Body of pancreas (tissue), 4 donors: ENCODE measurements at regions not wholly inside any gene's neighbourhood (a gene's known extent, or its start where the extent isn't known, plus 50 kb on each side); places are given as distances from the start of the nearest gene placed in this dataset.

Experiments used
- ATAC-seq: fragments of 150-250 bp; one replicate; pipeline ENCODE4 v1.9.1; 2016
- DNase-seq, 4 donors: peaks; one replicate each; pipeline ENCODE4 v3.0.0-alpha.2; 2019
- H3K27ac ChIP-seq, 4 donors: fragments of 200-600 bp; sonication (generic); 1 replicate in 3 of 4; 2 replicates in 1 of 4; pipeline versions ENCODE4 v1.5.1 to v1.6.1; 2016 to 2019; ENCODE audit warnings: mild to moderate bottlenecking in 1 of 4, mixed read lengths in 1 of 4, moderate library complexity in 1 of 4
- H3K27me3 ChIP-seq, 2 donors: fragments of 200-600 bp; sonication (generic); one replicate each; pipeline ENCODE4 v1.6.0; 2016; ENCODE audit warnings: mild to moderate bottlenecking in 1 of 2
- H3K36me3 ChIP-seq, 2 donors: fragments of 200-600 bp; sonication (generic); replicated peaks in 1 of 2; 2 replicates each; pipeline ENCODE4 v1.5.1; 2016; ENCODE audit warnings: low read depth in 2 of 2; ENCODE audit not compliant: insufficient read depth in 1 of 2
- H3K4me1 ChIP-seq: fragments of 200-600 bp; sonication (generic); one replicate; pipeline ENCODE4 v1.6.0; 2016
- H3K4me3 ChIP-seq, 2 donors: fragments of 200-600 bp; sonication (generic); 1 replicate in 1 of 2; 2 replicates in 1 of 2; pipeline ENCODE4 v1.5.1; 2016 to 2019
- H3K9me3 ChIP-seq, 3 donors: fragments of 200-600 bp; sonication (generic); 1 replicate in 2 of 3; 2 replicates in 1 of 3; pipeline ENCODE4 v1.5.1; 2016
- CTCF ChIP-seq, 7 experiments: fragments of 450-650 bp in 4 of 7; fragments of 200-600 bp in 3 of 7; sonication (generic) in 3 of 7; IDR thresholded peaks; one replicate each; pipeline ENCODE4 v1.5.1; 2016 to 2019; ENCODE audit warnings: antibody characterized with exemption in 7 of 7
- POLR2A ChIP-seq, 3 donors: fragments of 450-650 bp; IDR thresholded peaks; one replicate each; pipeline ENCODE4 v1.6.1; 2016; ENCODE audit warnings: antibody characterized with exemption in 3 of 3, mild to moderate bottlenecking in 2 of 3
- WGBS, 2 donors: methylation state at CpG; one replicate each; pipeline ENCODE4 v1.1.5; 2017; 5-methylcytosine and 5-hydroxymethylcytosine counted together
- intact Hi-C: fragments of 100-400 bp; cut with DNase I; formaldehyde crosslinking; loops from one replicate; pipeline ENCODE4 v1.15.1; 2023

- TF ChIP-seq POLR2A (IDR thresholded peaks at IDR 0.05): no peak
- no peak for TF ChIP-seq CTCF (IDR thresholded peaks at IDR 0.05)
- 77 to 84% methylated on average over 4 of the region's 4 CpGs for WGBS, 2 donors
Measured at GRCh38 chr15:31433091-31433490, 106.5 kb downstream of the KLF13 start.

GRCh38 chr15:31433574-31433973 lies 106.9 kb downstream of the KLF13 start:
- Histone ChIP-seq H3K4me1 (peaks cover 12% of the 10 kb centered on the region), H3K4me3 (no peak overlapping the region), H3K9me3 (no peaks in the 10 kb centered on the region), H3K27me3 (no peaks in the 10 kb centered on the region), H3K36me3 (no peaks in the 10 kb centered on the region), H3K27ac (no peak overlapping the region)
- TF ChIP-seq POLR2A (IDR thresholded peaks at IDR 0.05) (no peak), CTCF (IDR thresholded peaks at IDR 0.05) (no peak)
- WGBS, 2 donors: 86 to 89% methylated on average over 3 to 6 of the region's 6 CpGs
- intact Hi-C loops: no loop called here
- ATAC-seq (no peak), DNase-seq (no peak)

More at GRCh38 chr15:31433091-31433490, 106.5 kb downstream of the KLF13 start:
- H3K27me3 ChIP-seq: no peaks in the 10 kb centered on the region
- H3K27ac ChIP-seq: no peak overlapping the region
- H3K36me3 ChIP-seq: no peaks in the 10 kb centered on the region
- intact Hi-C loops: no loop called here
- DNase-seq (no peak), ATAC-seq (no peak)
- H3K4me1 ChIP-seq: peaks cover 12% of the 10 kb centered on the region
- H3K4me3 ChIP-seq: no peak overlapping the region
- no peaks in the 10 kb centered on the region for H3K9me3 ChIP-seq

GRCh38 chr15:31434275-31434587 lies 107.6 kb downstream of the KLF13 start:
- Histone ChIP-seq H3K27me3 (no peaks in the 10 kb centered on the region), H3K9me3 (no peaks in the 10 kb centered on the region), H3K4me1 (peaks cover 12% of the 10 kb centered on the region), H3K4me3 (no peak overlapping the region), H3K27ac (peak overlapping the region in 2 of 4 donors; percentile 48 to 63), H3K36me3 (no peaks in the 10 kb centered on the region)
- ATAC-seq (no peak), DNase-seq (no peak)
- TF ChIP-seq POLR2A (IDR thresholded peaks at IDR 0.05): no peak
- TF ChIP-seq CTCF (IDR thresholded peaks at IDR 0.05): no peak
- WGBS, 2 donors: 77 to 95% methylated on average over 3 of the region's 3 CpGs
- intact Hi-C loops: no loop called here

GRCh38 chr15:31434588-31435260 lies 108.1 kb downstream of the KLF13 start:
- ATAC-seq (peak; percentile 39), DNase-seq (peak in 2 of 4 donors; percentile 48 to 74)
- Histone ChIP-seq H3K4me3 (no peak overlapping the region), H3K27ac (peak overlapping the region in 3 of 4 donors; percentile 27 to 63 (median 48)), H3K27me3 (no peaks in the 10 kb centered on the region), H3K4me1 (peaks cover 12% of the 10 kb centered on the region), H3K9me3 (no peaks in the 10 kb centered on the region), H3K36me3 (no peaks in the 10 kb centered on the region)
- WGBS, 2 donors: 58 to 64% methylated on average over 14 to 21 of the region's 21 CpGs
- intact Hi-C loops: no loop called here
- TF ChIP-seq POLR2A (IDR thresholded peaks at IDR 0.05) (no peak), CTCF (IDR thresholded peaks at IDR 0.05) (no peak)
